HG03175 (cell line): ENCODE measurements at regions not wholly inside any gene's neighbourhood (a gene's known extent, or its start where the extent isn't known, plus 50 kb on each side); places are given as distances from the start of the nearest gene placed in this dataset.

ENCODE experiments used
- ATAC-seq: cut with Tn5 transposase; IDR thresholded peaks from one replicate; pipeline ENCODE4 v1.9.1; 2021; ENCODE audit warnings: mild to moderate bottlenecking, moderate library complexity; ENCODE audit not compliant: unreplicated experiment

DNA sequence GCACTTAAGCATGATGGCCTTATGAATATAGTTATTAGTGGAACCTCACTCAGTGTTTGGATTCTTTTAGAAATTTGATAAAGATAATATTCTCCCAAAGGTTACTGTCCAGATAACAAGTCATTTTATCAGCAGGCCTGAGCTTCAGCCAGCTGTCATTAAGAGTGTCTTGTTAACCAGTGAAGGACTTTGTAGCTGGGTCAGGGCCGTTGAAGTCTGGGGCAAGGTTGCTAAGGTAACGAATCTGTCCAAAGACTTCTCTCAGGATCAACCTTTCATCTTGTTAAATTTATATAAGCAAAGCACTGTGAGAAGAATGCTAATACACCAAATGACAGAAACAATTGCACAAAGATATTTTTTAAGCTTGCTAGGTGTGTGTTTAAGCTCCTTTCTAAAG, 271.3 kb upstream of the TMPO start:
- ATAC-seq = no peak

- ATAC-seq = no peak
Measured at GRCh38 chr12:98253207-98254037, 262.0 kb upstream of the TMPO start.

GRCh38 chr12:98256830-98257229, 258.6 kb upstream of the TMPO start:
- no peak for ATAC-seq

DNA sequence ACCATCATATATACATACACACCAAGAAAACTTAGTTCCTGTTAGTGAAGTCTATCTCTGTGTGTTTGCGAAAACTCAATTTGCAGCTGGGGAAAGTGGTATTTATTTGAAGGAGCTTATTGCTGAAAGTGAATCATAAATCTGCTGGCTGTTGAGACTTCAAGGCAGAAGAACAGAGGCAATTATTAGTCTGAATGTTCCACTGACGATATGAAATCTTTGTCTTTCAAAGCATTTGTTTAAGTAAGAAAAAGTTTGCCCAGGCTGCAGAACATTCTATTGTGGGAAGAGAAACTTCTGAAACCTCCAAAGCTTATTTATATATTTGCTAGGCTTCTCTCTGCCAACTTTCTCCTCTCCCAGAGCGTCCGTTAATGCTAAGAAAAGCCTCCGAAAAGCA, 255.7 kb upstream of the TMPO start:
- ATAC-seq = no peak

GRCh38 chr12:98260276-98260675, 255.1 kb upstream of the TMPO start:
- ATAC-seq = no peak

DNA sequence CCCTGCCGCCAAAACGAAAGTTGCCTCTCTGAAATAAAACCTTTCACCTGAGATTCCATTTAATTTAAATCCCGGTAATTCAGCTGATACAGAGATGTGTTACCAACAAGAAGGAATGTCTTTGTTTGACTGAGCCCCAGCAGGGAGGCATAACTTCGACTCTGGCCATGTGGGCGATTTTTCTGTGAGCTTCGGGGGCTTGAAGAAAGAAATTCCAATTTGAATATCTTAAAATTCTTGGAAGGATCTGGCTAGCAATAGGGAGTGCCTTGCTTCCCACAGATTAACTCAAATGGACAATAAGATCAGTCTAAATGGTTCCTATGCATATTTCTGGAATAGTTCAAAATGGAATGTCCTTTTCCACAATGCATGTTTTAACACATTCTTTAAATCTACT, 252.5 kb upstream of the TMPO start:
- no peak for ATAC-seq

DNA sequence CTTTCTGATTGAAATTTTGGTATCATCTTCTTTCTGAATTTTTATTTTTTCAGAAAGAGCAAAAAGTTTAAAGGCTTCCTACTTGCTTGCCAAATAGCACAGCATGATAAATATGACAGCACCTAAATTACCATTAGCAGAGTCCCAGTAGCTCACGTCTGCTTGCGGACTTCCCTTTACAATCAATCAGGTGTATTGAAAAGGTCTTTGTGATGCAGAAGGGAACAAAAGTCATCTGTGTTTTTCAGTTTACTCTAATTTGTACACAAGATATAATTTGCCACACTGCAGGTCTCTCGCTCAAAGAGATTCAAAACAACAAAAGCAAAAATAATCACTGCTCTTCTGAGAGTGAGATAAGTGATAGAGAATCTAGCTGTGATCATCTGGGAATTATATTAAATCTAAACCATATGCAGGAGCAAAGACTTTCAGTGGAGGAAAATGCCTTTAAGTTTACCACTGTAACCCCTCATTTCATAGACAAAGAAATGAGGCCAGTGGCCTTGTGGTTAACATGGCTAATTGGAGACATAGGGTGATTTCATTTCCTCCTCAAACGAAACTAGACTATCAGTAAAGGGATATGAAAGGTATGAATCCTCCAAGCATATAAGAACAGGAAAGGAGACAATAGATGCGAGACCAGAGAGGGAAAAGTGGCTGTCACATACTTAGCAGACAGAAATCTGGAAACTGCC, 240.8 kb upstream of the TMPO start:
- peak; percentile 97 for ATAC-seq

DNA sequence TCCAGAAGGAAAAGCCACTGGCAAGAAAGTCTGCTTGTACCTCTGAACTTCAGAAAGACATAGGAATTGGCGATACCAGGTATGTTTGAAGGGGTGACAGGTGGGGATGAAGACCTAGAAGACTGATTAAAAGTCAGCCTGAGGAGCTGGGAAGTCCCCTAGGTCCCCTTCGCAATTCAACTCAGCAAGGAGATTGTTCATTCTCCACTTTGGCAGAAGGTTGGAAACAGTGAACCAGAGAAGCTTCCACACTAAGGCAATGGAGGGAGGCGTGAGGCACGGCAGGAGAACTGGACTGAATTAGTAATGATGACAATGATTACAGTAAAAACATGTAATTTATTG, 240.3 kb upstream of the TMPO start:
- ATAC-seq = peak; percentile 27

- no peak for ATAC-seq
Measured at GRCh38 chr12:98280152-98280551, 235.2 kb upstream of the TMPO start.

DNA sequence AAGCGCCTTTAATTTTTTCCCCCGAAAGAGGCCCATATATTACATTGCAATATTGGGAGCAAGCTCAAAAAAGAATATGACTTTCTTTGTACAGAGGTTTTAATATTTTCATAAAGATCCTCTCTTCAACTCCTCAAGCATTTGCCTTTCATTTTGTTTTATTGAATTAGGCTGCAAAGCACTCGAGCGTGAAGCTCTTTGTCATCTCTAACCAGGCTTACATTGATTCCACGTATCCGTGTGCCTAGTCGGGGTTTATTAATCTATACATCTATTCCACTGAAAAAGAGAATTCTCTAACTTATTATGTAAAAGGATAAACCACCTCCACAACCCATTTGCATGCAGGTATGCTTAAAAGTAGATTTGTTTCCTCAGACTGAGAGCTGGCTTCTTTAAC, 234.8 kb upstream of the TMPO start:
- ATAC-seq = no peak

GRCh38 chr12:98291828-98292227, 223.6 kb upstream of the TMPO start:
- no peak for ATAC-seq

GRCh38 chr12:98294051-98294805, 221.2 kb upstream of the TMPO start:
- no peak for ATAC-seq

DNA sequence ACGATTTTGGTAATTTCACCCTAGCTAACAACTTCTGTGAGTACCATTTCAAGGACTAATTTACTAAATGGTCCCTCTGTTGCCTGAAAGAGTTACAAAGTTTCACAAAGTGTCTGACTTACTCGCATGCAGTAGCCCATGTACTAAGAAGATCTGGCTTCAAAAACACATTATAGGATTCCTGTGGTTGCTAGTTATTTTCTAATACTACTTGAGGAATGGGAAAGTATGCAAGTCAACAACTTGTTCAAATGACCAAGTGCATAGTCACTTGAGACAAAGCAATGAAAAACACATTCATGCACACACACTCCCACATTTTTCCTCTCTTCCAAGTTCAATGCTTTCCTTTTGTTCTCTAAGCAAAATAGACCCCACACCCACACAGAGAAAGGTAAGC, 219.7 kb upstream of the TMPO start:
- ATAC-seq = no peak

DNA sequence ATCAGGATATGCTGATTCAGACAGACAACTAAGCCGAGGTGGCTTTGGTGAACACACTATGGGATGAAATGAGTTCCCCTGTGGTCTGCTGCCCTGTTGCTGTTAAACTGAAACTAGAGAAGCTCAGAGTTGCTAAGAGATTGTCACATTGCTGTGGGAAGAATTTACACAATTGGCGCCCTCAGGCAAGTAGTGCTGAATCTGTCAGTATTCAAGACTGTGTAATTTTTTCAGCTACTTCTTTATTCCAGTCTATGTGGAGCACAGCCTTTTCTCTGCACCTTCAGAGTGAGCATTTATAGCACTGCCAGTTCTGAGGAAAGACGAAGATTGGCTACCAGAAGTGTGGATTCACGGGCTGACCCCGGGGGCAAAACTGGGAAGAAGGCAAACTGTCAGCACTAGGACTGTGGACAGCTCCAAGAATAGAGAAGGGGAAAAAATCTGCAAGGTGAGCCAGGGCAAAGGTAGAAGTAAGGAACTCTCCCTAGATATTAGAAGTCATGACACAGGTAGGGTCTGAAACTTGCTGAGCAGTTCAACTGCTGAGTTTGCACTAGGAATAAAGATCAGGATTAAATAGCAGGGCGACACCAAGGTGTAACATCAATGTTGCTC, 218.8 kb upstream of the TMPO start:
- ATAC-seq = no peak

DNA sequence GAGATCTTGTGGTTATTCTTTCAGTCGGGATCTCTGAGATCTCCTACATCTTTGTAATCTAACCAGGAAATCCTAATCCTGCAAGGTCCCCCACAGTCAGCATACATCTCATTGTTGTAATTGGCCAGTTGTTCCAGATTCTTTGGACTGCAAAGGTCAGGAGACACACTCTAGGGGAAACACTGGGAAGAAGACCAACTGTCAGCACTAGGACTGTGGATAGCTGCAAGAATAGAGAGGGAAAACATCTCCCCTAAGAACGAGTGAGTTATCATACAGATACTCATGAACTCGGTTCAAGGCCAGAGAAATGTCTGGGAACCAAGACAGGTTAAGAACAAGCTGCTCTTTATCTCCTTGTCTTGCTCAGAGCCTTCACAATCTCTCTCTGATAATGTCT, 217.9 kb upstream of the TMPO start:
- no peak for ATAC-seq

DNA sequence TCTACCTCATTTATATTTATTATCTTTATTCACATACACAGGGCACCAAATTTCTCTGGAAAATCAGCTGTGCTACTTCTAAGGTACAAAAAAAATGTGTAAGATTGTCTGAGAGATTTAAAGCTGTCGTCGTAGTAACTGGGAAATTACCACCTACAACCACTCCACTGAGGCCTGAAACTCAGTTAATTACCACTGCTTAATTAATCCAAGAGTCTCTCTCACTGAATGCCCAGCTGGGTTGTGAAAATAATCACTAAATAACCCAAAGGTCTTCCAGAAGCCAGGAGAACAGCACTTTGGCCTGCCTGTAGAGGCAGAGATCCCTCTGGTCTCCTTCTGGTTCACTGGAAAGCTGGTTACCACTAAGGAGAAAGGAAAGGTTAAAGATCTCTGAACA, 207.2 kb upstream of the TMPO start:
- ATAC-seq = no peak

DNA sequence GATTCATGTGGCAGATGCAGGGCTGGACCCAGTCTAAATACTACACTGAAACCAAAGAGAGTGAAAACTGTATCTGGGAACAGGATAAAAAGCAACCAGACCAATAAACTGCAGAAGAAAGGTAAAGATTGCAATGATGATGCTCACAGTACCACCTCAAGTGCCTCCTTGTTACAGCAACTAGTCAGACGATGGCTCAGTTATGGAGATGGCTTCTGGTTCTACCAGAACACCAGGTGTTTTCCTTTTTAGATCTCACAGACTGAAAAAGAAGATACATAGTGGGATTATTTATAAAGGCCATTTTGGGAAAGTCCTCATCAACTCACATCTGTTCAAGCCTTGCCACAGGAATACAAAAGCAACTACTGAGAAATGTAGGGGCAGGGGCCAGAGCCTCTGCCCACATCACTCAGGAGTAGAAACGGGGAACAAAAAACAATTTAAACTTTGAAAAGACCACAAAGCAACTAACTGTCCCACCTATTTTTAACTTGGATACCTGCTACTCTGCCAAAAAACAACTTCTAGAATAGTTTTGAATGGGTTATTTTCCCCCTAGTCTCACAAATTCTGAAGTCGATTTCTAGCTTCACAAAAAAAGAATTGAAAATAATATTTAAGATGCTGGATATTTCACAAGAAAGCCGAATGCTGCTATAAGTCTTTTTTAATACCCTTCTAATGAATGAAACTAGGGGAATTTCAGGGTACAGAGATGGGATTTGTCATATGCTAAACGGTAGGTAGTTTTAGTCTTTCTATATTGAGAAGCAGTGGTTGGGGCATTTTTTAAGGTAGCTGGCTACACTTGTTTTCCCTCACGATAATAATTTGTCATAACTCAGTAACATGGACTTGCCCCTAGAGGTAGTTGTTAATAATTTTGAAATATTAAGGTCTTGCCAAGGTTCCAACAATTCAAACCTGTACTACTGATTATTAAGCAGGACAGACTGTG, 197.2 kb upstream of the TMPO start:
- no peak for ATAC-seq

GRCh38 chr12:98319716-98320425, 195.5 kb upstream of the TMPO start:
- ATAC-seq = no peak

- no peak for ATAC-seq
Measured at GRCh38 chr12:98325003-98325402, 190.4 kb upstream of the TMPO start.

- ATAC-seq = no peak
Measured at GRCh38 chr12:98328467-98328866, 186.9 kb upstream of the TMPO start.
